ENCODE measurements at regions not wholly inside any gene's neighbourhood (a gene's known extent, or its start where the extent isn't known, plus 50 kb on each side); places are given as distances from the start of the nearest gene placed in this dataset.

GRCh38 chr4:128661479-128661878 lies 148.0 kb upstream of the JADE1 start:
- FAIRE-seq, result no peak
- peaks cover 2 to 12% (median 10%) of the 10 kb centered on the region in 3 donors for H3K4me1 ChIP-seq (ENCODE audit: control insufficient read depth in 2 of 3, insufficient read depth in 2 of 3, low read depth in 1 of 3, low read length in 3 of 3)
- peak overlapping the region; percentile 47 to 82 for H3K27ac ChIP-seq (ENCODE audit: low read depth in 2 of 2, low read length in 2 of 2)
- no peaks in the 10 kb centered on the region for H3K9me3 ChIP-seq (ENCODE audit: control insufficient read depth in 2 of 3, insufficient read depth in 1 of 3, low read length in 3 of 3)
- DNase-seq, result no peak
- intact Hi-C loops (cut with DNase I), result no loop called here
- no peak for TF ChIP-seq CTCF (IDR thresholded peaks at IDR 0.05; ENCODE audit: borderline replicate concordance, extremely low read depth, insufficient read depth)
- no peak overlapping the region for H3K4me3 ChIP-seq (ENCODE audit: low read length in 3 of 3)
- no peaks in the 10 kb centered on the region for H3K36me3 ChIP-seq (ENCODE audit: control insufficient read depth in 2 of 3, insufficient read depth in 3 of 3, low read length in 3 of 3)
- H3K27me3 ChIP-seq (ENCODE audit: control insufficient read depth, insufficient read depth, low read length), result no peaks in the 10 kb centered on the region
- H3K9ac ChIP-seq (ENCODE audit: low read length in 3 of 3), result no peak overlapping the region

GRCh38 chr4:128660361-128661215 lies 148.9 kb upstream of the JADE1 start:
- H3K9ac ChIP-seq (ENCODE audit: low read length in 3 of 3), result no peak overlapping the region
- no peaks in the 10 kb centered on the region for H3K36me3 ChIP-seq (ENCODE audit: control insufficient read depth in 2 of 3, insufficient read depth in 3 of 3, low read length in 3 of 3)
- TF ChIP-seq CTCF (IDR thresholded peaks at IDR 0.05; ENCODE audit: borderline replicate concordance, extremely low read depth, insufficient read depth), result no peak
- DNase-seq (no peak), FAIRE-seq (no peak)
- H3K27me3 ChIP-seq (ENCODE audit: control insufficient read depth, insufficient read depth, low read length), result no peaks in the 10 kb centered on the region
- H3K27ac ChIP-seq (ENCODE audit: low read depth in 2 of 2, low read length in 2 of 2), result peak overlapping the region; percentile 46 to 82
- H3K4me3 ChIP-seq (ENCODE audit: low read length in 3 of 3), result no peak overlapping the region
- H3K4me1 ChIP-seq (ENCODE audit: control insufficient read depth in 2 of 3, insufficient read depth in 2 of 3, low read depth in 1 of 3, low read length in 3 of 3), result peaks cover 2 to 12% (median 10%) of the 10 kb centered on the region in 3 donors
- no peaks in the 10 kb centered on the region for H3K9me3 ChIP-seq (ENCODE audit: control insufficient read depth in 2 of 3, insufficient read depth in 1 of 3, low read length in 3 of 3)
- intact Hi-C loops (cut with DNase I), result no loop called here

GRCh38 chr4:128658214-128658631 lies 151.3 kb upstream of the JADE1 start:
- H3K27ac ChIP-seq (ENCODE audit: low read depth in 2 of 2, low read length in 2 of 2), result peak overlapping the region in 1 of 2 donors; percentile 74
- no peak overlapping the region for H3K4me3 ChIP-seq (ENCODE audit: low read length in 3 of 3)
- TF ChIP-seq CTCF (IDR thresholded peaks at IDR 0.05; ENCODE audit: borderline replicate concordance, extremely low read depth, insufficient read depth), result no peak
- intact Hi-C loops (cut with DNase I), result no loop called here
- no peaks in the 10 kb centered on the region for H3K27me3 ChIP-seq (ENCODE audit: control insufficient read depth, insufficient read depth, low read length)
- H3K36me3 ChIP-seq (ENCODE audit: control insufficient read depth in 2 of 3, insufficient read depth in 3 of 3, low read length in 3 of 3), result no peaks in the 10 kb centered on the region
- H3K4me1 ChIP-seq (ENCODE audit: control insufficient read depth in 2 of 3, insufficient read depth in 2 of 3, low read depth in 1 of 3, low read length in 3 of 3), result peaks cover 6 to 14% (median 12%) of the 10 kb centered on the region in 3 donors
- no peak overlapping the region for H3K9ac ChIP-seq (ENCODE audit: low read length in 3 of 3)
- no peak for FAIRE-seq
- DNase-seq, result no peak
- H3K9me3 ChIP-seq (ENCODE audit: control insufficient read depth in 2 of 3, insufficient read depth in 1 of 3, low read length in 3 of 3), result peaks cover 0 to 3% (median 0%) of the 10 kb centered on the region in 3 donors
